ENCODE measurements at regions not wholly inside any gene's neighbourhood (a gene's known extent, or its start where the extent isn't known, plus 50 kb on each side); places are given as distances from the start of the nearest gene placed in this dataset.

DNA sequence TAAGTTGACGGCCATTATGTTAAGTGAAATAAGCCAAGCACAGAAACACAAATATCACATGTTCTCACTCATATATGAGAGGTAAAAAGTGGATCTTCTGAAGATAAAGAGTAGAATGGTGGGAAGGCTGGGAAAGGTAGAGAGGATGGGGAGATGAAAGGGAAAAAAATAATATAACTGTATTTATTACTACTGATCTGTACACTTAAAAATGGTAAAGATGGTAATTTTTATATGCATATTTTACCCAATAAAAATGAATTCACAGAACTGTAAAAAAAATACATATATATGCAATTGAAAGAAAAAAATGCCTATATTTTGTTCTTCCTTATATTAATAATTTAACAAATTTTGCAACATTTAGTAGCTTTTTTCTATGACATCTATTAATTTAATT, 694.4 kb upstream of the MARCKS start:
- Histone ChIP-seq H3K27ac (ENCODE audit: low read depth) (no peak overlapping the region), H3K36me3 (ENCODE audit: insufficient read depth) (no peaks in the 10 kb centered on the region), H3K79me2 (replicated peaks; ENCODE audit: insufficient read depth) (no peaks in the 10 kb centered on the region), H3F3A (replicated peaks; ENCODE audit: low read depth) (no peaks in the 10 kb centered on the region), H3K27me3 (ENCODE audit: insufficient read depth) (no peaks in the 10 kb centered on the region), H3K4me3 (no peak overlapping the region), H4K20me1 (replicated peaks; ENCODE audit: insufficient read depth) (no peaks in the 10 kb centered on the region), H2AFZ (no peak overlapping the region), H3K4me2 (no peak overlapping the region), H3K4me1 (ENCODE audit: insufficient read depth) (no peaks in the 10 kb centered on the region), H3K9me2 (ENCODE audit: insufficient read depth) (no peaks in the 10 kb centered on the region)
- Mint-ChIP-seq H3K9me3 (no peaks in the 10 kb centered on the region), H3K36me3 (ENCODE audit: low read depth) (no peaks in the 10 kb centered on the region), H3K27me3 (ENCODE audit: insufficient read depth, low read depth, poor library complexity) (no peaks in the 10 kb centered on the region), H3K4me1 (no peaks in the 10 kb centered on the region), H3K27ac (no peak overlapping the region), H3K4me3 (no peak overlapping the region)
- TF ChIP-seq CREB1 (CRISPR knock-in tag; IDR thresholded peaks at IDR 0.05; ENCODE audit: low read depth): no peak
- no peak for TF ChIP-seq STAT1 (IDR thresholded peaks at IDR 0.05; ENCODE audit: unreplicated experiment)
- no peak for TF ChIP-seq CTCF (conservative IDR thresholded peaks at IDR 0.05; ENCODE audit: low read depth in 2 of 2)
- TF ChIP-seq ZNF331 (CRISPR knock-in tag; IDR thresholded peaks at IDR 0.05; ENCODE audit: low read depth): no peak
- no peak for TF ChIP-seq REST (IDR thresholded peaks at IDR 0.05; ENCODE audit: unreplicated experiment)
- no peak for TF ChIP-seq EZH2phosphoT487 (IDR thresholded peaks at IDR 0.05; ENCODE audit: unreplicated experiment)
- TF ChIP-seq JUNB (IDR thresholded peaks at IDR 0.05; ENCODE audit: unreplicated experiment): no peak
- no peak for TF ChIP-seq POLR2AphosphoS5 (IDR thresholded peaks at IDR 0.05; ENCODE audit: low read depth)
- TF ChIP-seq NANOG (IDR thresholded peaks at IDR 0.05; ENCODE audit: borderline replicate concordance): no peak
- no peak for TF ChIP-seq ZNF114 (CRISPR knock-in tag; IDR thresholded peaks at IDR 0.05)
- no peak for TF ChIP-seq EZH2 (IDR thresholded peaks at IDR 0.05; ENCODE audit: low read depth, unreplicated experiment)
- no peak for TF ChIP-seq ZNF462 (CRISPR knock-in tag; IDR thresholded peaks at IDR 0.05)
- TF ChIP-seq ETS1 (IDR thresholded peaks at IDR 0.05): no peak
- no peak for DNase-seq (ENCODE audit: low spot score)
- no peak for ATAC-seq
